GM20000 (cell line): ENCODE measurements at regions not wholly inside any gene's neighbourhood (a gene's known extent, or its start where the extent isn't known, plus 50 kb on each side); places are given as distances from the start of the nearest gene placed in this dataset.

ENCODE experiments used
- DNase-seq: peaks from one replicate; pipeline ENCODE4 v3.0.0; 2012; ENCODE audit warnings: low spot score
- CTCF ChIP-seq: IDR thresholded peaks from 2 replicates; pipeline ENCODE4 v1.5.1; 2012; ENCODE audit warnings: mild to moderate bottlenecking, control low read depth; ENCODE audit errors: extremely low read depth, missing control alignments

GRCh38 chr2:224252631-224253030, 149.3 kb downstream of the FAM124B start:
- no peak for TF ChIP-seq CTCF
- no peak for DNase-seq

- DNase-seq, result no peak
These were observed 152.9 kb downstream of the FAM124B start for GRCh38 chr2:224248944-224249371.

GRCh38 chr2:224242561-224242960, 159.3 kb downstream of the FAM124B start:
- no peak for DNase-seq

More at GRCh38 chr2:224248944-224249371, 152.9 kb downstream of the FAM124B start:
- no peak for TF ChIP-seq CTCF

GRCh38 chr2:224241812-224242211, 160.1 kb downstream of the FAM124B start:
- DNase-seq, result no peak
- no peak for TF ChIP-seq CTCF

More at GRCh38 chr2:224242561-224242960, 159.3 kb downstream of the FAM124B start:
- no peak for TF ChIP-seq CTCF

GRCh38 chr2:224241001-224241400, 160.9 kb downstream of the FAM124B start:
- no peak for TF ChIP-seq CTCF
- no peak for DNase-seq

- TF ChIP-seq CTCF, result no peak
These were observed 177.9 kb downstream of the FAM124B start for GRCh38 chr2:224223851-224224555.

GRCh38 chr2:224222974-224223373, 178.9 kb downstream of the FAM124B start:
- TF ChIP-seq CTCF, result no peak
- no peak for DNase-seq

More at GRCh38 chr2:224223851-224224555, 177.9 kb downstream of the FAM124B start:
- DNase-seq, result no peak
